ENCODE measurements at regions not wholly inside any gene's neighbourhood (a gene's known extent, or its start where the extent isn't known, plus 50 kb on each side); places are given as distances from the start of the nearest gene placed in this dataset.
"Not testable (repeated sequence)": the region's sequence is repeated elsewhere in the genome, so short reads cannot be mapped to it uniquely, and the experiment has no call there.

- not testable (repeated sequence) for DNase-seq
Observed at GRCh38 chr7:6939126-6939525, 113.1 kb upstream of the CCZ1B start.

DNA sequence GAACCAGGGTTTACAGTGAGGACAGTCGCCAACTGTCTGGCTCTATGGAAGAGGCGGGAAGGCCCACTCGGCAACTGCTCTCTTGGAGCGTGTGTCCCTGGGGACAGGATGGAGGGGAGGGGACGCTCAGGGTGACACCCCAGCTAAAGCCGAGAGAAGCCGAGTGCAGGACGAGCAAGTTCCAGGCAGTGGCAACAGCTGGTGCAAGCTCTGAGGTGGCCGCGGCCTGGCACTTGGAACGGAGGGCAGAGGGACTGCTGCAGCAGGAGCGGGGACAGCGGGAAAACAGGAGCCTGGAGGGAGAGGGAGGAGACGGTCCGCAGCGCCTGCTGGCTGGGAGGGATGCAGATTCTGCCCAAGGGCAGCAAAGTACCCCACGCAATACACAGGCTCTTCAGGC, 113.8 kb upstream of the CCZ1B start:
- not testable (repeated sequence) for DNase-seq

- DNase-seq: not testable (repeated sequence)
Observed at GRCh38 chr7:6946873-6947272, 120.8 kb upstream of the CCZ1B start.

DNA sequence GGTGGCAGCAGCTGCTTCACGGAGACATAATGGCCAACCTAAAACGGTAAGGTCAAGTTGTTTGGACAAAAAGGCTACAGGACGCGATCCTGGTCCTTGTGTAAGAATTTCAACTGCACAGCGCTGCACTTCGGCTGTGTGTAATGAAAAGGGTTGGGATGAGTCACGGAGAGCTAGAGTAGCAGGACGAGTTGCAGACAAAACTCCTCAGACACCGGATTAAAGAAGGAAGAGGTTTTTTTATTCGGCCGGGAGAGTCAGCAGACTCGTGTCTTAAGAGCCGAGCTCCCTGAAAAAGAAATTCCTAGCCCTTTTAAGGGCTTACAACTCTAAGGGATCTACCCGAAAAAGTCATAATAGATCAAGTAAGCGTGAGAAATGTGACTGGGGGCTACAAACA, 124.2 kb upstream of the CCZ1B start:
- not testable (repeated sequence) for DNase-seq

DNA sequence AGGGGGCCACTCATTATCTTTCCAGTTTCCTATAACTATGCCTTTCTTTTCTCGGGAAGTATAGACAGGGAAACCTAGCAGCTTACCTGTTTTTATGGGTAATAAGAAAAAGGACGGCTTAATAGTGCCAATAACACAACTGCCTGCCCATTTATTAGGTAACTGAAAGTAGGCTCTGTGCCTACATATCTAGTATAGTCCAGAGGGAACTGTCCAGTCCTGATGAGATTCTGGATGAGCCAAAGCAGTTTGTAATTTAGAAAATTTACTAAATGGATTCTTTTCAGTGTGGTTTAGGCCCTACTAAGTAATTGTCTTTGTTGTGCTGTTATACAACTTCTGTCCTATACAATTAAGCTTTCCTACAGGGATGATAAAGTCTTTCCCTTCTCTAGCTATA, 125.5 kb upstream of the CCZ1B start:
- not testable (repeated sequence) for DNase-seq

DNA sequence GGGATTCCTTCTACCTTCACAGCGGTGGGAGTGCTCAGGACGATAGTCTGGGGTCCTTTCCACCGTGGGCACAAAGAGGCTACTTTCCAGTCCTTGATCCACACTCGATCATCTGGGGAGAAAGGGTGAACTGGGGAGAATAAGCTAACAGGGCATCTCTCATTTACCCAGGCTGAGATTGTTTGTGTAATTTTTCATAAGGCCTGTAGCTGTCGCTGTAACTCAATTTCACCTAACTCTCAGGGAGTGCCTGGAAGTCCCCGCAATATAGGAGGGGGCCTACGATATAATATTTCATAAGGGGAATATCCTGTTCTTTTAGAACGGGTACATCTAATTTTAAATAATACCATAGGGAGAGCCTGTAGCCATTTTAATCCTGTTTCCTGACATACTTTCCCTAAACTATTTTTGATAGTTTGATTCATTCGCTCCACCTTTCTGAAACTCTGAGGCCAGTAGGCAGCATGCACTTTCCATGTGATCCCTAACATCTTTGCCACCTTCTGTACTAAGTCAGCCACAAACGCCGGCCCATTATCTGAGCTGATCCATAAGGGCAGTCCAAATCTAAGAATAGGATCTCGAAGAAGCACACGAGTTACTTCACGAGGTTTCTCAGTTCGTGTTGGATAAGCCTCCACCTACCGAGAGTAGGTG, 127.2 kb upstream of the CCZ1B start:
- DNase-seq: not testable (repeated sequence)

DNA sequence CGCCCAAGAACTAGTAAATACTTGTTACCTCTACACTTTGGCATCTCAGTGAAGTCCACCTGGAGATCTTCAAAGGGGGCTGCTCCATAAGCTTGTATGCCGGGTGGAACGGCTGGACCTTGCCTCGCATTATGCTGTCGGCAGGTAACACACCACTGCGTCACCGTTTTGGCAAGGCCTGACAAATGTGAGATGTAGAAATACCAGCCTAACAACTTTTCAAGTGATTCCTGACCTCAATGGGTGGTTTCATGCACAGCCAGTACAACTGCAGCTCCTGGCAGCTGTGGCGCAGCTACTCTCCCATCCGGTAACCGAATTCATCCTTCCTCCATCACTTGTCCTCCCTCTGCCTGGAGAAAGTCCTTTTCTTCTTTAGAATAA, 127.7 kb upstream of the CCZ1B start:
- DNase-seq: not testable (repeated sequence)

- not testable (repeated sequence) for DNase-seq
Observed at GRCh38 chr7:6955385-6955784, 129.3 kb upstream of the CCZ1B start.

- not testable (repeated sequence) for DNase-seq
Observed at GRCh38 chr7:6955990-6956566, 130.0 kb upstream of the CCZ1B start.

- DNase-seq: not testable (repeated sequence)
Observed at GRCh38 chr7:6958371-6958770, 132.3 kb upstream of the CCZ1B start.

DNA sequence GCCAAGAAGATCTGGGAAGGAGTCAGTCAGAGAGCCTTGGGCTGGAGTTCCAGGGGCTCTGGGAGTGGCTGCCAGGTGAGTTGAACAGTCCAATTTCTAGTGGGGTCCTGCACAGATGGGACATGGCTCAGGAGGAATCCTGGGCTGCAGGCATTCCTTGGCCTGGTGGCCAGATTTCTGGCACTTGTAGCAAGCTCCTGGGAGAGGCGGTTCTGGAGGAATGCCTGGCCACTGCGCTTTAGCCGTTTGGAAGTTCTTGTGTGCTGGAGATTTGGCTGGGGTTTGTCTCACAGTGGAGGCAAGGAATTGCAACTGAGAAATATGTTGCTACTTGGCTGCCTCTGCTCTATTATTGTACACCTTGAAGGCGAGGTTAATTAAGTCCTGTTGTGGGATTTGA, 133.9 kb upstream of the CCZ1B start:
- not testable (repeated sequence) for DNase-seq

GRCh38 chr7:6962871-6963270, 136.8 kb upstream of the CCZ1B start:
- not testable (repeated sequence) for DNase-seq

DNA sequence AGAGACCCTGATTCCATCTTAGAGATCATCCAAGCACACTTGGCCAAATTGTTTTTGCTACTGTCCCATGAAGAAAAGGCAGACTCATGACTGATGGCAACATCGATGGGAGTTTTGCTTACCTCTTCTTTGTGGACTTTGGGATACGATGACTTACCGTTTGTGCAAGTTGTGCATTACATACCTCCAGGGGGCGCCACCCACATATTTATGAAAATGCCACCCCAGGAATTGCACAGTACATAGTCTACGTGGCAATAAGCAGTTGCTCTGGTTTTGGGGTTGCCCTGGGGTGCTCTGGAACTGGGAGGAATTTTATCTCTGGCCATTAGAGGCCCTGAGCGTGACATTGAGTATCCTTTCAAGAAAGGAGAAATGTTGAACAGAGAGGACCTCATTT, 139.0 kb upstream of the CCZ1B start:
- DNase-seq: not testable (repeated sequence)

- DNase-seq: not testable (repeated sequence)
Observed at GRCh38 chr7:6970180-6970579, 144.1 kb upstream of the CCZ1B start.

DNA sequence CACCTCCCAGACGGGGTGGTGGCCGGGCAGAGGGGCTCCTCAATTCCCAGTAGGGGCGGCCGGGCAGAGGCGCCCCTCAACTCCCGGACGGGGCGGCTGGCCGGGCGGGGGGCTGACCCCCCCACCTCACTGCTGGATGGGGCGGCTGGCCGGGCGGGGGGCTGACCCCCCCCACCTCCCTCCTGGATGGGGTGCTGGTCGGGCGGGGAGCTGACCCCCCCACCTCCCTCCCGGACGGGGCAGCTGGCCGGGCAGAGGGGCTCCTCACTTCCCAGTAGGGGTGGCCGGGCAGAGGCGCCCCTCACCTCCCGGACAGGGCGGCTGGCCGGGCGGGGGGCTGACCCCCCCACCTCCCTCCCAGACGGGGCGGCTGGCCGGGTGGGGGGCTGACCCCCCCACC, 148.8 kb upstream of the CCZ1B start:
- DNase-seq: not testable (repeated sequence)

DNA sequence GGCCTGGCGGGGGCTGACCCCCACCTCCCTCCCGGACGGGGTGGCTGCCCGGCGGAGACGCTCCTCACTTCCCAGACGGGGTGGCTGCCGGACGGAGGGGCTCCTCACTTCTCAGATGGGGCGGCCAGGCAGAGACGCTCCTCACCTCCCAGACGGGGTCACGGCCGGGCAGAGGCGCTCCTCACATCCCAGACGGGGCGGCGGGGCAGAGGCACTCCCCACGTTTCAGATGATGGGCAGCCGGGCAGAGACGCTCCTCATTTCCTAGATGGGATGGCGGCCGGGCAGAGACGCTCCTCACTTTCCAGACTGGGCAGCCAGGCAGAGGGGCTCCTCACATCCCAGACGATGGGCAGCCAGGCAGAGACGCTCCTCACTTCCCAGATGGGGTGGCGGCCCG, 149.3 kb upstream of the CCZ1B start:
- not testable (repeated sequence) for DNase-seq

DNA sequence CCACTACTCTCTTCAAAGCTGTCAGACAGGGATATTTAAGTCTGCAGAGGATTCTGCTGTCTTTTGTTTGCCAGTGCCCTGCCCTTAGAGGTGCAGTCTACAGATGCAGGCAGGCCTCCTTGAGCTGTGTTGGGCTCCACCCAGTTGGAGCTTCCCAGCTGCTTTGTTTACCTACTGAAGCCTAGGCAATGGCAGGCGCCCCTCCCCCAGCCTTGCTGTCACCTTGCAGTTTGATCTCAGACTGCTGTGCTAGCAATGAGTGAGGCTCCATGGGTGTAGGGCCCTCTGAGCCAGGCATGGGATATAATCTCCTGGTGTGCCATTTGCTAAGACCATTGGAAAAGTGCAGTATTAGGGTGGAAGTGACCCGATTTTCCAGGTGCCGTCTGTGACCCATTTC, 151.3 kb upstream of the CCZ1B start:
- not testable (repeated sequence) for DNase-seq

DNA sequence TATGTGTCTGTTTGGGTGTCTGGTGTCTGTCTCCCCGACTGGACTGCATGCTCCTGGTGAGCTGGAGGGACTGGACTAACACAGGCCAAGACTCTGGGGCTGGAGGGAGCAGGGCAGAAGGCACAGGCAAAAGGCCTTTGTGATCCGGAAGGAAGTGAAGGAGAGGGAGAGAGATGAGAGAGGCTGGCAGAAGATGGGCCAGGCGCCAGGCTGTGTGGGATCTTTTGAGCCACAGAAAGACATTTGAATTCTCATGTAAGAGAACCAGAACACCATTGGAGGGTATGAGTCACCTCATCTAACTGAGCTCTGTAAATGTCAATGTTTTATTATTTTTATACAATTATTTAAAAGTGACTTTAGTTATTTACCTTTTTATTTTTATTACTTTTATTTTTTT, 152.3 kb upstream of the CCZ1B start:
- not testable (repeated sequence) for DNase-seq

- DNase-seq: not testable (repeated sequence)
Observed at GRCh38 chr7:6979456-6979855, 153.4 kb upstream of the CCZ1B start.

- DNase-seq: not testable (repeated sequence)
Observed at GRCh38 chr7:6982375-6982774, 156.3 kb upstream of the CCZ1B start.

- DNase-seq: not testable (repeated sequence)
Observed at GRCh38 chr7:6986892-6987291, 160.8 kb upstream of the CCZ1B start.

DNA sequence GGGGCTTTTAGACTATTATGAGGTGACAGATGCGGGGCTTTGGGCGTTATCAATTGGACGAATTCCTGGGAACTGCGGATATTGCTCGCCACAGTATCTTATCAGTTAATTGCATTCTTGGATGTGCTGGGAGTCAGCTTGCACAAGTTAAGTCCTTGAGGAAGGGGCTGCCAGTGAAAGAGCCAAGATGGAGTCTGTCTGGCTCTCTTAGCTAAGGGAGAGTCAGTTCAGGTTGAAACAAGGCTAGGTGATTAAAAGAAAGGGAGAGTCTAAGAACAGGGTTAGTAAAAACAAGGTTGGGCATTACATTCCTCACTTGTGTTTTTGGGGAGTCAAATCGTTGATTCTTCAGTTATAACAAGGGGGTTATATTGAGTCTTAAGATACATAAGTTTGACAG, 162.5 kb upstream of the CCZ1B start:
- not testable (repeated sequence) for DNase-seq

DNA sequence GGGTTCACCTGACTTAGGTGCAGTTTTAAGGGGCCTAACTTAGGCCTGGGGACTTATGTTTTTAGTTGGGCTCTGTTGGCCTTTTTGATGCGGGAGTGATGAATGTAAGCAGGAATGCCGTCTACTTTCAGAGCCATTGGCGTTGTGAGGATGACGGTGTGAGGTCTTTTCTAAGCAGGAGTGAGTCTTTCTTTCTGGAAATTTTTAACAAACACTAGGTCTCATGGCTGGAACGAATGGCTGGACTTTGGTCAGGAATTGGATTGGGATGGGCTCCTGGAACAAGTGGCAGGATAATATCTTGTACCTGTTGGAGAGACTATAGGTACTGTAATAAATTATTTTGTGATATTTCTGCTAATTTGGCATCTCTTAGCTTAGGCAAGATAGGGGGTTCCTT, 163.9 kb upstream of the CCZ1B start:
- DNase-seq: not testable (repeated sequence)

DNA sequence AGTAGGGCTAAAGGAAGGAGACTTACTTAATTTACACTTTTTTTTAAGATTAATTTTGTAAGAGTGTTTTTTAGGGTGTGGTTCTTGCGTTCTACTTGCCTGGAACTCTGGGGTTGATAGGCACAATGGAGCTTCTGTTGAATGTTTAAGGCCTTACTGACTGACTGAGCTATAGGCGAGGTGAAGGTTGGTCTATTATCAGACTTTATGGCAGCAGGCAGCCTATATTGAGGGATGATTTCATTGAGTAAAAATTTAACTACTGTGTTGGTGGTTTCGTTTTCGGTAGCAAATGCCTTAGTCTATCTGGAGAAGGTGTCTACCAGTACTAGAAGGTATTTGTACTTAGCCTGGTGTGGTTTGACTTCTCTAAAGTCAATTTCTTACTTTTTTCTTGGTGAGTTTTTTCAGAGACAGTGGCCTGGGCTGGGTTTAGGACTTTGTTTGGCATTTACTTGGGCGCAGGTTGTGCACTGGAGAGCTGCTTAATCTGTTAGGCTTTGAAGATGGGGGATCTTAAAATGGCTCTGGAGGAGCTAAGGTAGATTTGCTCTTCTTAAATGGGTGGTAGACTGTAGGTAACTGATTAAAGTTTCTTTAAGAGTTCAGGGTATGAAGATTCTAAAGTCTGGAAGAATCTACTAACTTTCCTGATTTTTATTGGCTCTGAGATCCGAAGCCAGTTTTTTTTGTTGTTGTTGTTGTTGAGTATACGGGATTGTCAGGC, 164.5 kb upstream of the CCZ1B start:
- not testable (repeated sequence) for DNase-seq
